Smooth muscle cell (in vitro differentiated cells): ENCODE measurements at regions not wholly inside any gene's neighbourhood (a gene's known extent, or its start where the extent isn't known, plus 50 kb on each side); places are given as distances from the start of the nearest gene placed in this dataset.

ENCODE experiments used
- DNase-seq: peaks from one replicate; lab custom pipeline; 2025; ENCODE audit not compliant: unreplicated experiment; lab: John Stamatoyannopoulos, UW
- H2AFZ ChIP-seq: fragments of 200-600 bp; sonication (generic); 2 replicates; pipeline ENCODE4 v1.6.0; 2016; ENCODE audit warnings: antibody characterized with exemption, low read depth, mild to moderate bottlenecking
- H3F3A ChIP-seq: fragments of 200-600 bp; sonication (generic); 2 replicates; pipeline ENCODE4 v1.6.0; 2017; ENCODE audit warnings: antibody characterized with exemption, low read depth
- H3K27ac ChIP-seq: fragments of 200-600 bp; sonication (generic); 2 replicates; pipeline ENCODE4 v1.5.1; 2016; ENCODE audit warnings: low read depth, mild to moderate bottlenecking
- H3K27me3 ChIP-seq: fragments of 200-600 bp; sonication (generic); 2 replicates; pipeline ENCODE4 v1.6.1; 2016; ENCODE audit warnings: low read depth, mild to moderate bottlenecking
- H3K36me3 ChIP-seq: fragments of 200-600 bp; sonication (generic); 2 replicates; pipeline ENCODE4 v1.5.1; 2016; ENCODE audit warnings: low read depth
- H3K4me1 ChIP-seq: fragments of 200-600 bp; sonication (generic); 2 replicates; pipeline ENCODE4 v1.5.1; 2016; ENCODE audit warnings: low read depth
- H3K4me2 ChIP-seq: fragments of 200-600 bp; sonication (generic); 2 replicates; pipeline ENCODE4 v1.6.0; 2016; ENCODE audit warnings: mild to moderate bottlenecking
- H3K4me3 ChIP-seq: fragments of 200-600 bp; sonication (generic); 2 replicates; pipeline ENCODE4 v1.5.1; 2016; ENCODE audit warnings: mild to moderate bottlenecking
- H3K79me2 ChIP-seq: fragments of 200-600 bp; sonication (generic); 2 replicates; pipeline ENCODE4 v1.6.0; 2016; ENCODE audit warnings: low read depth, mild to moderate bottlenecking
- H3K9ac ChIP-seq: fragments of 200-600 bp; sonication (generic); 2 replicates; pipeline ENCODE4 v1.6.0; 2016; ENCODE audit warnings: low read depth
- H3K9me3 ChIP-seq: fragments of 200-600 bp; sonication (generic); replicated peaks from 2 replicates; pipeline ENCODE4 v1.5.1; 2016; ENCODE audit warnings: low read depth
- H4K20me1 ChIP-seq: fragments of 200-600 bp; sonication (generic); 2 replicates; pipeline ENCODE4 v1.6.0; 2016; ENCODE audit warnings: low read depth
- CTCF ChIP-seq: fragments of 200-600 bp; sonication (generic); IDR thresholded peaks from 2 replicates; pipeline ENCODE4 v1.5.1; 2017; ENCODE audit warnings: borderline replicate concordance, mild to moderate bottlenecking, antibody characterized with exemption; ENCODE audit not compliant: insufficient read depth, poor library complexity, severe bottlenecking
- whole genome bisulfite sequencing: methylation state at CpG from one replicate; pipeline ENCODE4 v1.1.7; 2016; ENCODE audit warnings: low lambda C conversion rate; 5-methylcytosine and 5-hydroxymethylcytosine counted together

GRCh38 chr7:81414411-81414810 is 355.4 kb downstream of the HGF start:
- Histone ChIP-seq H3K4me1 (no peaks in the 10 kb centered on the region), H2AFZ (no peak overlapping the region), H3K4me3 (no peak overlapping the region), H3K79me2 (no peaks in the 10 kb centered on the region), H3K4me2 (no peak overlapping the region), H3F3A (no peaks in the 10 kb centered on the region), H3K9ac (no peak overlapping the region), H4K20me1 (no peaks in the 10 kb centered on the region), H3K27ac (no peak overlapping the region), H3K36me3 (no peaks in the 10 kb centered on the region), H3K27me3 (no peaks in the 10 kb centered on the region), H3K9me3 (no peaks in the 10 kb centered on the region)
- DNase-seq: no peak
- no peak for TF ChIP-seq CTCF
- WGBS: 84% methylated on average over 3 of the region's 3 CpGs

GRCh38 chr7:81410471-81411117 is 359.3 kb downstream of the HGF start:
- Histone ChIP-seq H3K4me2 (no peak overlapping the region), H4K20me1 (no peaks in the 10 kb centered on the region), H3K27ac (no peak overlapping the region), H3K9me3 (no peaks in the 10 kb centered on the region), H2AFZ (no peak overlapping the region), H3K36me3 (no peaks in the 10 kb centered on the region), H3K79me2 (no peaks in the 10 kb centered on the region), H3K9ac (no peak overlapping the region), H3K4me3 (no peak overlapping the region), H3F3A (no peaks in the 10 kb centered on the region), H3K4me1 (no peaks in the 10 kb centered on the region), H3K27me3 (no peaks in the 10 kb centered on the region)
- DNase-seq: no peak
- 86% methylated on average over 6 of the region's 6 CpGs for WGBS
- no peak for TF ChIP-seq CTCF

- H2AFZ ChIP-seq: no peak overlapping the region
- no peaks in the 10 kb centered on the region for H3K27me3 ChIP-seq
- H3K4me2 ChIP-seq: no peak overlapping the region
- no peaks in the 10 kb centered on the region for H3K9me3 ChIP-seq
- H3K27ac ChIP-seq: no peak overlapping the region
- no peaks in the 10 kb centered on the region for H4K20me1 ChIP-seq
- 93% methylated on average over 2 of the region's 2 CpGs for WGBS
- H3K4me3 ChIP-seq: no peak overlapping the region
- no peak for TF ChIP-seq CTCF
- no peaks in the 10 kb centered on the region for H3F3A ChIP-seq
- H3K9ac ChIP-seq: no peak overlapping the region
- no peaks in the 10 kb centered on the region for H3K4me1 ChIP-seq
- no peak for DNase-seq
- no peaks in the 10 kb centered on the region for H3K79me2 ChIP-seq
- no peaks in the 10 kb centered on the region for H3K36me3 ChIP-seq
Measured at GRCh38 chr7:81408728-81409127, 361.1 kb downstream of the HGF start.

GRCh38 chr7:81407094-81407493 is 362.8 kb downstream of the HGF start:
- TF ChIP-seq CTCF: no peak
- H3K4me2 ChIP-seq: no peak overlapping the region
- H4K20me1 ChIP-seq: no peaks in the 10 kb centered on the region
- H3K36me3 ChIP-seq: no peaks in the 10 kb centered on the region
- H3F3A ChIP-seq: no peaks in the 10 kb centered on the region
- no peak overlapping the region for H3K27ac ChIP-seq
- WGBS: 99% methylated on average over 2 of the region's 2 CpGs
- no peak overlapping the region for H2AFZ ChIP-seq
- H3K9me3 ChIP-seq: no peaks in the 10 kb centered on the region
- no peaks in the 10 kb centered on the region for H3K4me1 ChIP-seq
- no peaks in the 10 kb centered on the region for H3K79me2 ChIP-seq
- DNase-seq: no peak
- no peak overlapping the region for H3K4me3 ChIP-seq
- no peaks in the 10 kb centered on the region for H3K27me3 ChIP-seq
- no peak overlapping the region for H3K9ac ChIP-seq
